GM18520 (cell line): ENCODE measurements at regions not wholly inside any gene's neighbourhood (a gene's known extent, or its start where the extent isn't known, plus 50 kb on each side); places are given as distances from the start of the nearest gene placed in this dataset.

Experiments
- ATAC-seq: cut with Tn5 transposase; IDR thresholded peaks from one replicate; pipeline ENCODE4 v1.9.1; 2021; ENCODE audit not compliant: unreplicated experiment

GRCh38 chr10:29962166-29962850 is 97.1 kb downstream of the JCAD start:
- ATAC-seq: no peak

DNA sequence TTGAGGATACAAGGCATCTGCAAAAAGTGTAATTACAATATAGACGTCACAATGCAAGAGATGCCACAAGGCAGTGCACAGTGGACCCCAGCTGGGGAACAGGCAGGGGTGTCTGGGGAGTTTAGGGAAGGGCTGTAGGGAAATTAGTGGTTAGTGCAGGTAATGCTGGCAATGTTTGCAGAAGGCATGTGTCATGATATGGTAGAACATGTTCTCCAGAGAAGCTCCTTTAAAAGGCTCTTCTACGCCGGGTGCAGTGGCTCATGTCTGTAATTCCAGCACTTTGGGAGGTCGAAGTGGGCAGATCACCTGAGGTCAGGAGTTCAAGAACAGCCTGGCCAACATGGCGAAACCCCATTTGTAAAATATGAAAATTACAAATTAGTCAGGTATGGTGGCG is 98.0 kb downstream of the JCAD start:
- no peak for ATAC-seq

- ATAC-seq: no peak
Measured at GRCh38 chr10:29960261-29960660, 99.1 kb downstream of the JCAD start.

DNA sequence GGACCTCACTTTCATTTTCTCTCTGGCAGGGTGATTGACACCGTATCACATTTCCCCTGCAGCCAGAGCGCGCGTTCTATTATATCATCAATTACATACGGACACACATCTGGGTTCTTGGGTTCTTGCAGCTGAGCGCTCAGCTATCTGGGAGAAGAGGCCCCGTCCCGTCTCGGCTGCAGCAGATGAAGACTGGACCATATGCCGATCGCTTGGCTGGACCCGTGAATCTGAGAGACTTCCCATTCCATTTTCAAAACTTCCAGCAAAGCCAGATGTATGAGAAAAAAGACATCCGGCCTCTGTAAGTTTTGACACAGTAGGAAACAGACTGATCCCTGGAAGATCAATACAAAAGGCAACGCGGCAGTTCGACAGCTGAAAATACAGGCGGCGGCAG is 99.8 kb downstream of the JCAD start:
- ATAC-seq: no peak

DNA sequence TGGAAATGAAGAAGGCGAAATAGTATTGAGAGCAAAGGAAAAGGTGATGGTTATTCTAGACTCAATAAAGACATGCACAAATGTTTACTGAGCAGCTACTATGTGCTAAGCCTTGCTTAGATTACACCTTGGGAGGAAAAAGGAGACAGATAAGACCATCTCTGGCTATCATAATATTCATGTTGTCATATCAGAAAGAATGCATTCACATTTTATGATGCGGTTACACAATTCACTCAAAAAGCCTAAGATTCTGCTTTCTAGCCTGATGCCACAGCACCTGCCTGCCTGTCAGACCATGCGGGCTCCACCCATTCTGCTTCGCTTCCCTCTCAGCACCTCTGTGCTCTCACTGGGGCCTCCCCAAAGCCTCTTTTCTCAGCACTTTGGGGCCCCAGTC is 100.9 kb downstream of the JCAD start:
- no peak for ATAC-seq

DNA sequence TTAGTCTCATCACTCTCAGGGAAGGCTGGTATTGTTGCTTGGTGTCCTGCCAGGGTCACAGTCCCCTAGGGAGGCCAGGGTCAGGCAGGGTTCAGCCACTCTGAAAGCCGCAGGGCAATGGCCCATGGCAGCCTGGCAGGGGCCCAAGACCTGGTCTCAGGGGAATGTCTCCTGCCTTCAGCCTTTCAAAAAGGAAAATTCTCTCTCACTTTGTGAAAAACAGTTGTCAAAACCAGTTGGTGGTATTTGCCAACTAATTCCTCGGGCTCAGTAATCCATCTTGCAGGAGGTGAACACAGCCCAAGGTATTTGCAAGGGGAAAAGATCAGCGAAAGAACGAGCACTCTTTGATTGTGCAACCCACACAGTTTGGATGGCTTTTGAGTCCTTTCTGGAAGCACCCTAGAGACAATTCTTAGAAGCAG is 101.5 kb downstream of the JCAD start:
- no peak for ATAC-seq

- ATAC-seq: no peak
Measured at GRCh38 chr10:29957236-29957635, 102.2 kb downstream of the JCAD start.

DNA sequence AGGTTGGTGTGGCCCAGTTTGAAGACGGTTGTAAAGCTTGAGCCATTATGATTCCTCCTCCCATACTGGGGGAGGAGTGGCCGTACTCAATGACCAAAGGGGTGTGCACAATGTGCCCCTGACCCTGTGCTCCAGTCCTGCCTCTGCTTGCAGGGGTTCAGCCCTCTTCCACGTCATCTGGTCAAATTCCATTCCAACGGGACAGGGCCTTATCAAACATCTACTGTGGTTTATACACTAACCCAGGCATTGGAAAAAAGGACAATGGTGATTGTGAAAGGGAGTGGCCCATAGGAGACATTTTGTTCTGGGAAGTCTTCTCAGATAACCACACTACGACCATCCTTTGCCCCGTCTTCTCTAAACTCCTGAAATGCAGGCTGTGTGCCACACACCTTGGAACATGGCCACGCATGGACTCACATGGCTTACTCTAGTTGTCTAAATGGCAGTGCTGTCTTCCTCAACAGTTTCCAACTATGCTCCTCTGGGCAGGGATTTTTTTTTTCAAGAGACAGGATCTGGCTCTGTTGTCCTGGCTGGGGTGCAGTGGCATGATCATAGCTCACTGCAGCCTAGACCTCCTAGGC is 103.0 kb downstream of the JCAD start:
- ATAC-seq: no peak

DNA sequence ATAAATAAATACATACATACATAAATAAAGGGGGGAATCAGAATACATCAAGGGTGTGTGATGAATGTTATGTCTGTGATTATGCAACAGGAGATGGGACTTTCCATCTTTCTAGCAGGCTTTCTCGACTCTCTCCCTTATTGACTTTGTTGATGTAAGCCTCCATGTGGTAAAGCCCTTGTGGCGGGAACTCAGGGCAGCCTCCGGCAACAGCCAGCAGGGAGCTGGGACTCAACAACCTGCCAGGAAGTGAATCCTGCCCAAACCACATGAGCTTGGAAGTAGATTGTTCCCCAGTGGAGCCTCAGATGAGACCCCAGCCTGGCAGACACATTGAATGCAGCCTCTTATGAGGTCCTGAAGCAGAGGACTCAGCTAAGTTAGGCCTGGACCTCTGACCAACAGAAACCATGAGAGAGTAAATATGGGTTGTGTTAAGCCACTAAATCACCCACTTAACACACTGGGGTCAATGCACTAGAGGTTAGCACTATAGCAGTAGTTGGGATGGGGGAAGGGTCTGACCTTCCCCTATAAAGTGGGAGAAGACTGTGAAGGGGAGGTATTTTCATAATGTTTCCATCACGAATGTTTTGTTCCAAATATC is 104.0 kb downstream of the JCAD start:
- no peak for ATAC-seq

- no peak for ATAC-seq
Measured at GRCh38 chr10:29951441-29951931, 107.9 kb downstream of the JCAD start.

- no peak for ATAC-seq
Measured at GRCh38 chr10:29950391-29950790, 109.0 kb downstream of the JCAD start.

GRCh38 chr10:29949411-29950011 is 109.9 kb downstream of the JCAD start:
- no peak for ATAC-seq

DNA sequence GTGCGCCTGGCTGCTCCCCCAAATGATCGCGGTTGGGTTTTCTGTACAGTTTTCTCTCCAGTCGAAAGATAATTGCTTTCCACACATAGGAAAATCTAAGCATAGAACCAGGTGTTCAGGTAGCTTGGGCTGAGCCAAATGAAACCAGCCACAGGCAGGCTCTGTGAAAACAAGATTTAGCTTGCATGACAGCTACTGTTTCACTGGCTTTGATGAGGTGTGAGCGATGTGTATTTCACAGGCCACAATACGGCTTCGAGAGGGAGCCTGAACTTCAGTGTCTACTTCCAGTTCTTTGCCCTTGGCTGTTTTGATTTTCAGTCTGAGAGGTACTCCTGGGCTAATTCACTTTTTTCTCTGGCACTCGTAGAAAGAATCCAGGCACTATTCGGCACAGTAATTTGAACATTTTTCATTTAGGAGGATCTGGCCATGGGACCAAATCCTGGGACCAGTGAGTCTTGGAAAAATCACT is 110.5 kb downstream of the JCAD start:
- ATAC-seq: no peak

DNA sequence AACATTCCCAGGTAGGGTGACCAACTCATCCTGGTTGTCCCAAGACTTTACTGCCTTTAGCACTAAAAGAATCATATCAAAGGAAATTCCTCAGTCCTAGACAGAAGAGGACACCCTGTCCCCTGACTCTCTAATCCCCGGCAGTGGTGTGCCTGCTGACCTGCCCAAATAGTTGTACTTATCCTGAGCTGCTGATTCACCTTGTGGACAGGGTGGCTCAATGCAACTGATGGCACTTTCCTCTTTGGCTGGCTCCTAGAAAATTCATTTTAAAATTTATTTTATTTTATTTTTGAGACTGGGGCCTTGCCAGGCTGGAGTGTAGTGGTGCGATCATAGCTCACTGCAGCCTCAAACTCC is 111.7 kb downstream of the JCAD start:
- no peak for ATAC-seq

- ATAC-seq: no peak
Measured at GRCh38 chr10:29946953-29947700, 112.3 kb downstream of the JCAD start.

- no peak for ATAC-seq
Measured at GRCh38 chr10:29946614-29946952, 112.8 kb downstream of the JCAD start.

DNA sequence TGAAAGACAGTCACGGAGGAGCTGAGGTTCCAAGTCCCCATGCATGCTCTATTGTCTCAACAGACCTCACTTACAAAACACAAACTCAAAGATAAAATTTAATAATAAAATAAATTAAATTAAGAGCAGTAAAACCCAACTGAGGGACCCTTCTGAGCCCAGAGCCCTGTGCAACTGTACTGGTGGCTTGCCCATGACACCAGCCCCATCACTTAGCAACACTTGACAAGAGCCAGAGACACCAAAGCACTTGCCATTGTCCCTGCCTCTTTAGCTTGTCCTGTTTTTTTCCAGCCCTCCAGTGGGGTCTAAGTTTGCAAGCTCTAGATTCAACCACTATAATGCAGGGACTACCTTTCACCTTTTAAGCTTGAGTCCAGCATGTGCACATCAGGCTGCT is 117.9 kb downstream of the JCAD start:
- ATAC-seq: no peak

GRCh38 chr10:29932991-29933390 is 126.4 kb downstream of the JCAD start:
- no peak for ATAC-seq

DNA sequence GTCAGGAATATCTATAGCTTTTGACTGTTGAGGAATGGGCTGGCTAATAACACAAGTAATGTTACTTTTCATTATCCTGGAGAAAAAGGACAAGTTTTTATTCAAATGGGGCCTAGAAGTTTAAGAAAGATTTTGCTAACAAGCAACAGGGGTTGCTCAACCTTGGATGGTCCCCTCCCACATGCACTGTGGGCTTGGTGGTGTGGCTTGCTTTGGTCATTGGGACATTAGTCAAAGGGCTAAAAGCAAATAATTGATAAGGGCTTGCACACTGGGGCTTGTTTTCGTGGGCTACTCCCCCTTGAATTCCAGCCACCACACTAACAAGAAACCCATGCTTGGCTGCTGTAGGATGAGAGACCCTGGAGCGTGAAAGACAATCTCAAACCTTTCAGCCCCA is 127.6 kb downstream of the JCAD start:
- no peak for ATAC-seq

DNA sequence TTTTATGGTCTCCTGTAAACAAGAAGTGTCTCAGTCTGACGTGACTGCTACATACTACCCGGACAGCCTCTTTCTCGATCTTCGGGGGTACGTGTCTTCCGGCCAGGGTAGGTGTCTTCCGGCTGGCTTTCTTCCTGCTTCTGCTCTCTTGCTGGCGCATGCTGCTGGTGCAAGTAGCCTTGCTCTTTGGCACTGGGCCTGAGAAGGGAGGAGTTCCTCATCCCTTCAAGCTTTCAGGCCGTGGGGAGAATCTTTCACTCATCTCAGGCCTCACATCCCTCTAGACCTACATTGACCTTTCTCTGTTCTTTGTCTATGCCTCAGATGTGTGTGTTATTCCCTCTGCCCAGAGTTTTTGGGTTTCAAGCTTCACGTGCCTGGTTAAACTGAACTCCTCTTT is 130.4 kb downstream of the JCAD start:
- ATAC-seq: no peak

DNA sequence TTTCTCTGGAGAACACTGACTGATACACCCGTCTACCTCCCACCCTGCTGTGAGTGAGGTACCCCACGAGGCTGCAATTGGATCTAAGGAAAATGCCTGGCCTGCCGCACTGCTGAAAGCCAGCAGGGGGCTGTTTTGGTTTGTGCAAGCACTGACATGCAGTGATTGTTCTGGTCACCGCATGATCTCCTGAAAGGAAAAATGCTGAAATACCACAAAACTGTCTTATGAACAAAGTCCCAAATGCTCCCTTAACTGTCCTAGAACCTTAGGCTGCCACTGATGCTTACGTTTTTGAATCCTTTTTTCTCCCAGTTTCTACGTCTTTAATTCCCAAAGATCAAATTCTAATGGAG is 132.7 kb downstream of the JCAD start:
- ATAC-seq: no peak
